ENCODE measurements at regions not wholly inside any gene's neighbourhood (a gene's known extent, or its start where the extent isn't known, plus 50 kb on each side); places are given as distances from the start of the nearest gene placed in this dataset.
A peak's percentile ranks its signal among the peaks of the same experiment; 100 is the strongest.

- Mint-ChIP-seq H3K4me3 (ENCODE audit: low read depth) (no peak overlapping the region), H3K27me3 (peaks cover 3% of the 10 kb centered on the region), H3K27ac (peak overlapping the region; percentile 53), H3K9me3 (ENCODE audit: low read depth) (no peaks in the 10 kb centered on the region), H3K36me3 (ENCODE audit: insufficient read depth) (no peaks in the 10 kb centered on the region), H3K4me1 (ENCODE audit: low read depth) (peaks cover 35% of the 10 kb centered on the region)
- no peak for DNase-seq (ENCODE audit: low spot score, unreplicated experiment)
- no peak for TF ChIP-seq CTCF (IDR thresholded peaks at IDR 0.05; ENCODE audit: unreplicated experiment)
Observed at GRCh38 chr2:221204699-221205098, 367.4 kb downstream of the EPHA4 start.

GRCh38 chr2:221205103-221205673 lies 366.9 kb downstream of the EPHA4 start:
- DNase-seq (ENCODE audit: low spot score, unreplicated experiment): no peak
- H3K4me1 Mint-ChIP-seq (ENCODE audit: low read depth): peaks cover 34% of the 10 kb centered on the region
- no peaks in the 10 kb centered on the region for H3K36me3 Mint-ChIP-seq (ENCODE audit: insufficient read depth)
- H3K9me3 Mint-ChIP-seq (ENCODE audit: low read depth): no peaks in the 10 kb centered on the region
- no peak for TF ChIP-seq CTCF (IDR thresholded peaks at IDR 0.05; ENCODE audit: unreplicated experiment)
- H3K27ac Mint-ChIP-seq: no peak overlapping the region
- peaks cover 3% of the 10 kb centered on the region for H3K27me3 Mint-ChIP-seq
- no peak overlapping the region for H3K4me3 Mint-ChIP-seq (ENCODE audit: low read depth)

GRCh38 chr2:221210686-221211085 lies 361.4 kb downstream of the EPHA4 start:
- Mint-ChIP-seq H3K4me1 (ENCODE audit: low read depth) (peaks cover 4% of the 10 kb centered on the region), H3K36me3 (ENCODE audit: insufficient read depth) (no peaks in the 10 kb centered on the region), H3K27ac (no peak overlapping the region), H3K4me3 (ENCODE audit: low read depth) (no peak overlapping the region), H3K27me3 (peaks cover 3% of the 10 kb centered on the region), H3K9me3 (ENCODE audit: low read depth) (no peaks in the 10 kb centered on the region)
- TF ChIP-seq CTCF (IDR thresholded peaks at IDR 0.05; ENCODE audit: unreplicated experiment): no peak
- no peak for DNase-seq (ENCODE audit: low spot score, unreplicated experiment)

- Mint-ChIP-seq H3K36me3 (ENCODE audit: insufficient read depth) (no peaks in the 10 kb centered on the region), H3K9me3 (ENCODE audit: low read depth) (no peaks in the 10 kb centered on the region), H3K4me3 (ENCODE audit: low read depth) (no peak overlapping the region), H3K27ac (no peak overlapping the region), H3K4me1 (ENCODE audit: low read depth) (peaks cover 4% of the 10 kb centered on the region), H3K27me3 (peaks cover 6% of the 10 kb centered on the region)
- DNase-seq (ENCODE audit: low spot score, unreplicated experiment): no peak
- TF ChIP-seq CTCF (IDR thresholded peaks at IDR 0.05; ENCODE audit: unreplicated experiment): no peak
Observed at GRCh38 chr2:221211653-221212052, 360.5 kb downstream of the EPHA4 start.

GRCh38 chr2:221212105-221212504 lies 360.0 kb downstream of the EPHA4 start:
- peaks cover 6% of the 10 kb centered on the region for H3K27me3 Mint-ChIP-seq
- H3K9me3 Mint-ChIP-seq (ENCODE audit: low read depth): no peaks in the 10 kb centered on the region
- H3K4me3 Mint-ChIP-seq (ENCODE audit: low read depth): no peak overlapping the region
- TF ChIP-seq CTCF (IDR thresholded peaks at IDR 0.05; ENCODE audit: unreplicated experiment): no peak
- no peak overlapping the region for H3K27ac Mint-ChIP-seq
- H3K4me1 Mint-ChIP-seq (ENCODE audit: low read depth): peaks cover 4% of the 10 kb centered on the region
- no peaks in the 10 kb centered on the region for H3K36me3 Mint-ChIP-seq (ENCODE audit: insufficient read depth)
- DNase-seq (ENCODE audit: low spot score, unreplicated experiment): no peak
